ENCODE measurements at regions not wholly inside any gene's neighbourhood (a gene's known extent, or its start where the extent isn't known, plus 50 kb on each side); places are given as distances from the start of the nearest gene placed in this dataset.

DNA sequence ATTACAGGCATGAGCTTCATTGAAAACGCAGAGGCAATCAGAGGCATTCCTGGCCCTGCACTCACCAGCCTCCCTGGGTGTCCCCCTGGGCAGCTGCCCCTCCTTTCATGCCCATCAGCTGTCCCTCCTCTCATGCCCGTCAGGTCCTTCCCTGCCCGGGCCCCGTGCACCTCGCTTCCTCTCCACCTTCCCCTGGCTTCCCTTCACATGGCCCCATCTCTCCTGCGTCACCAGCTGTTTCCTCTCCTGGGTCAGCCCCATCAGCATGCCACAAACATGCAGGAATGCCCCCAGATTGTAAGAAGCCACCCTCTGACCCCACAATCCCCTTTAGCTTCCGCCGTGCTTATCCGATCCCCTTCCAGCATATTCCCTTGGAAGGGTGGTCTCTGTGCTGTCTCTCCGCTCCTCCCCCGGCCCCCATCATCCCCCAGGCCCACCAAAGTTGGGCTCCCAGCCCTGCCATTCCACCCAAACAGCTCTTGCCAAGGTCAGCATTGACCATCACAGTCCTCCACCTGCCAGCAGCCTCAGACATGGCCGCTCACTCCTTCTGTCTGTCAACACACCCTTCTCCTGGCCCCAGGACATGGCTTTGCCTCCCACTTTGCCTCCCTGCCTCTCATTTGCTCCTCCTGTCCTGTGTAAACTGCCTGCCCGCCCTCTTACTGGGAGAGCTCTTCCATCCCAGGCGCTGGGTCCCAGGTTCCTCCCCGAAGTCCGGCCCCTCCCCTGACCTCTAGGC, 98.6 kb upstream of the IER5L start:
- DNase-seq, result no peak

DNA sequence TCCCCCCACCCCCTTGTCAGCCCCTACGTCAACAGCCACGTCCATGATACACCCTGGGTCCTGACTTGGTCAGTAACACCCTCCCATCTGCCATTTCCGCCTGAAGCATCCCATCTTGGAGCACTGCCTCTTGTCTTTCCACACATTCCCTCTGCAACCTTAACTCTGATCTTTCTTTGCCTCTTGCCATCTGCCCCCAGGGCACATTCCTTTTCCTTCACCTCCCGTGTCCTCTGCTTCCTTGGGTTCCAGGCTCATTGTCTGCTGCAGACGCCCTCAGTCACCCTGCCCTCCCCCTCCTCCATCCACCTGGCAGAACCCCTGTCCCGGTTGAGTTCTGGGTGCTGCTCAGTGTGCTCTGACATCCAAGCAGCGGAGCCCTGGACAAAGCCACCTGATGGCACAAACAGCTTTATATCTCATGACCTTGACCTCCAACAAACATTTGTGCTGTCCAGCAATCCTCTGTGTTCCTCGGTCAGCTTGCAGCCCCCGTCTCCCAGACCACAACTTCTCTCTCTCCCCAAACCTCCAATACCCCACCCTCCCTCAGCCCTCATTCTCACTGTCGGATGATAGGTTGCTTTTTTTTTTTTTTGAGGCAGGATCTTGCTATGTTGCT, 97.7 kb upstream of the IER5L start:
- no peak for DNase-seq

DNA sequence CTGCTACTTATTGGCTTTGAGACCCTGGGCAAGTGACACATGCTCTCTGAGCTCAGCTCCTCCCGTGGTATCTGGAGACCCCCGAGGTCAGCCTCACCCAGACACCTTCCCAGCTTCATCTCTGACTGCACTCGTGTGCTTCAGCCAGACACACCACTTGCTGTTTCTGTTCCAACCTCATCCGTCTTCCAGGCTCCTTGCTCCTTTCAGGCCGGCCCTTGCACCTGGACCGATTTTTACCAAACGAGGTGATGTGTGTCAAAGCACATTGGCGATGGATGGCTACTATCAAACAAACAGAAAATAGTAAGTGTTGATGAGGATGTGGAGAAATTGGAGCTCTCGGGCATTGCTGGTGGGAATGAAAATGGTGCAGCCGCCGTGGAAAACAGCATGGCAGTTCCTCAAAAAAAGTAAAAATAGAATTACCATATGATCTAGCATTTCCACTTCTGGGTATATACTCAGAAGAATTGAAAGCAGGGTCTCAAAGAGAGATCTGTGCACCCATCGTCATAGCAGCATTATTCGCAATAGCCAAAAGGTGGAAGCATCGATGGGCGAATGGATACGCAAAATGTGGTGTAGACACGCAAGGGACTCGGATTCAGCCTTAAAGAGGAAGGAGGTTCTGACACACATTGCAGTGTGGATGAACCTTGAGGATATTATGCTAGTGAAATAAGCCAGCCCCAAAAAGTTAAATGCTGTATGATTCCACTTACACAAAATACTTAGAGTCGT, 96.1 kb upstream of the IER5L start:
- DNase-seq, result no peak

DNA sequence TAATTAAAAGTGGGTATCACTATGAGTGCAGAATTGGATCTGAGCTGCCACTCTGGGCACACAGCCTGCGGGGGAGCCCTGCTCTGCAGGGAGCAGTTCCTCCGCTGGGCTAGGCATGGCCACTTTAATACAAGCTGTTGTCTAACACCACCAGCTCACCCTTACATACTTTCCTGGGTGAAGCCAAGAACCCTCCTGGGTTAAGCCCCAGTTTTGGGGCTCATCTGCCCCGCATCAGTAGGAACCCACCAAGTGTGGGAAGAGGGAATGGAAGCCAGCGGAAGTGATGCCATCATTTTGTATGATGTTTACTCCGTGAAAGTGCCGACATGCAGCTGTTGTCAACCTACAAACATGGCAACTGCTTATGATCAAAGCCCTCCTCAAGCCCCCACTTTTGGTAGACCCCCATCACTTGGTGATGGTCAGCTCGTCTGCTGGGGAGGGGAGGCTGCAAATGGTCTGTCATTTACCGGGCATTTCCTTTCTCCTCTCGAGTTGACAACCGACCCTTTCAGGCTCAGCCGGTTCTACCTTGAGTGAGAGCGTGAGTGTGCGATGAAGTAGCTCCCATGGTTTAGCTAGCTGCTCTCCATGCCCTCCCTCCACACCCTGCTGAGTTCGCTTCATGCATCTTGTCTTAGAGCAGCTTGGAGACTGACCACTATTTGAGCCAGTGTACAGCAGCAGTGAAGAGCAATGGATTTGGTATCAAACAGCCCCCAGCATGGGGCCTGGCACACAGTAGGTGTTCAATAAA, 95.3 kb upstream of the IER5L start:
- no peak for DNase-seq

DNA sequence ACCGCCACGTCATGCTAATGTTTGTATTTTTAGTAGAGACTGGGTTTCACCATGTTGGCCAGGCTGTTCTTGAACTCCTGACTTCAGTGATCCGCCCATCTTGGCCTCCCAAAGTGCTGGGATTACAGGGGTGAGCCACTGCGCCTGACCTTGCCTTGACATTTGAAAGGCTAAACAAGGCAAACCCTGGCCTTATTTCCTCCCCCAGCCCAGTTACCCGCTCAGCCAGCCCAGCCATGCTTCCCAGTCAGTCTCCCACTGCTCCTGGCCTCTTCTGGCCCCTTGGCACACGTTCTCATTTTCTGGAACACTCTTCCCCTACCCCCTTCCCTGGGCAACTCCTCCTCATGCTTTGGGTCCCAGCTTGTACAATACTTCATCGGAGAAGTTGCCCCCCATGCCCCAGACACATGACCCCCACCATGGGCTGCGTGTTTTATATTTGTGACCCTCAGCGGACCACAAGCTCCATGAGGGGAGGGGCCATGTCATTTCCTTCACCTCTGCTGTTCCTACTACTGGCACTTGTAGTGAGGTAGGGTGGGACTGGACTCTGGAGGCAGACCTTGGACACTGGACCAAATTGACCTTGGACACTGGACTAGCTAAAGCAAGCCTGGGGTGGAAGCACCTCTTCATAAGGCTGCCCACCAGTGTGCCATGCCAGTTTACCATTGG, 94.4 kb upstream of the IER5L start:
- DNase-seq, result no peak

DNA sequence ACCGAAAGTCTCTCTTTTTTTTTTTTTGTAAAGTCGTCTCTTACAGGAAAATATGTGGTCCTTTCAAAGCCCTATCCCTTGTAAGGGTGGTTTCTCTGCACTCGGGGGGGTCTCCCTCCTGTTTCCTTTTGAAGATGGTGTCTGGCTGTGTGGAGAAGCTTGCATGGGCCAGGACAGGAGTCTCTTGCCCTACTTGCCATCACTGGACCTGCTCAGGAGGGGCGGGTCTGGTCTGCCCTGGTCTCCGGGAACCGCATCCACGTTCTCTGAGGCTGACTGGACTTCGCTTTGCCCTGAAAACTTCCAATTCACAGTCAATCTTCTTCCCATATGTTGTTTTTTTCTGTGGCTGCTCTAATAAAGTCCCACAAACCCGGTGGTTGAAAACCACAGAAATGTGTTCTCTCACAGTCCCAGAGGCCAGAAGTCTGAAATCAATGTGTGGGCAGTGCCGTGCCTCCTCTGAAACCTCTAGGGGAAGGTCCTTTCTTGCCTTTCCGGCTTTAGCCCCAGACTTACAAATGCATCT, 92.9 kb upstream of the IER5L start:
- no peak for DNase-seq

DNA sequence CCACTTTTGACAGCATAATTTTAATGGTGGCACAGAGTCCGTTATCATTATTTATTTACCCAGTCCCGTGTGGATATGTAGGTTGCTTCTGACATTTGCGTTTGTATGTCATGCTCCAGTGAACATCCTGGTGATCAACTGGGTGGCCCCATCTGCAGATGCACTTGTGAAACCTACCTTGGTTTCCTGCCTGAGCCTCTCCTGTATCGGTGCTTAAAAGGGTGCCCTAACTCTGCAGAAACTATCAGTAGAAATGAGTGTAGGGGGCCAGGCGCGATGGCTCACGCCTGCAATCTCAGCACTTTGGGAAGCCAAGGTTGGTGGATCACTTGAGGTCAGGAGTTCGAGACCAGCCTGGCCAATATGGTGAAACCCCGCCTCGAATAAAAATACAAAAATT, 92.1 kb upstream of the IER5L start:
- no peak for DNase-seq

DNA sequence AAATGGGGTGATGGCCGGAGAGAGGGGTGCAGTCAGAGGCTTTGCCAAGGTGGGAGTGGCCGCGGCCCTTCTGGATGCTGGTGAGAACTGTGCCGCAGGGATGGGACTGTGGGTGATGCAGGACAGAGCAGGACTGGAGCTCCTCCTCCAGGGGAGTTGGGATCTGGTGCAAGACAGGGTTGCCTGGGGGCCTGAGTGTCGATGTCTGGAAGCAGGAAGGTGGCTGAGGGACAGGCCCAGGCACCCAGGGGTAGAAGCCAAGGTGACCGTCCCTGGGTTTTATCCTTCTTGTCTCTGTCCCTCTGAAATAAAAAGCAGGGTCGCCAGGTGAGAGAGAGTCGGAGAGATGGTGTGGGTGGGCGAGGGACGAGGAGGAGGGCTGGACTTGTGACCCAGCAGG, 89.1 kb upstream of the IER5L start:
- no peak for DNase-seq

DNA sequence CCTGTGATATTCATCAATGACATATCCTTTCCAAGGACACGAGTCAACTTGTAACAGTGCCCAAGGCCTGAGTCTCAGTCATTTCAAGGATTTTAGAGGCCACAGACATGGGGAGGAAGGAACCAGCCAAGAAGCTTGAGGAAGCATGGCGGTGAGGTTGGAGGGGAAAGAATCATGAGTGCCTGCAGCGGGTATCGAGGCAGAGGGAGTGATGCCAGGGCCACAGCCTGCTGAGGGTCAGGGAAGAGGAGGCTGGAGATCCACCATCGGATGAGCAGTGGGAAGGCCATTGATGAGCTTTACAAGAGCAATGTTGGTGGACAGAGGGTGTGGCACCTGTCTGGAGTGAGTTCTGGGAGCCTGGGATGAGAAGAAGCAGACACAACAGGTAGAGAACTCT, 88.5 kb upstream of the IER5L start:
- DNase-seq, result no peak

DNA sequence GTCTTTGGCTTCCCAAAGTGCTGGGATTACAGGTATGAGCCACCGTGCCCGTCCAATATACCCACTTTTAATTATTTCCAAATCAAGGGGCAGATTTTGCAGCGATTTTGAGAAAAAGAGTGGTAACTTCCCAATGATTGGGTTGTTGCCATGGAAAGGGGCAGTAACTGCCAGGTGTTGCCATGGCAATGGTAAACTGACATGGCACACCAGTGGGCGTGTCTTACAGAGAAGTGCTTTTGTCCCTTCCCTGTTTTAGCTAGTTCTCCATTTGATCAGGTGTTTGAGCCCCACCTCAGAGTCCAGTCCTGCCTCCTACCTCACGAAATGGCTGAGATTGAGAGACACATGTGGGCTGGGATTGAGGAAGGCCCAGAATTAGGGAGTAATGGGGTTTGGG, 86.3 kb upstream of the IER5L start:
- no peak for DNase-seq

DNA sequence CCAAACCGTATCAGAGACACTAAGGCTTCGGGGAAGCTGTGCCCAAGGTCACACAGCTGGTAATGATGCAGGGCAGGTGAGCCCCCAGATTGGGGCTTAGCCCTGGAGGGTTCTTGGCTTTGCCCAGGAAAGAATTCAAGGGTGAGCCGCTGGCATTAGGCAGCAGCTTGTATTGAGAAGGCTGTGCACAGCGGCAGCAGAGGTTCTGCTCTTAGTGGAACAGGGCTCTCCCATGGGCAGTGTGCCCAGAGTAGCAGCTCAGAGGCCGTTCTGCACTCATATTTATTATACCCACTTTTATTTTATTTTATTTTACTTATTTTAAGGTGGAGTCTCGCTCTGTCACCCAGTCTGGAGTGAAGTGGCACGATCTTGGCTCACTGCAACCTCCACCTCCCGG, 85.8 kb upstream of the IER5L start:
- DNase-seq, result no peak

DNA sequence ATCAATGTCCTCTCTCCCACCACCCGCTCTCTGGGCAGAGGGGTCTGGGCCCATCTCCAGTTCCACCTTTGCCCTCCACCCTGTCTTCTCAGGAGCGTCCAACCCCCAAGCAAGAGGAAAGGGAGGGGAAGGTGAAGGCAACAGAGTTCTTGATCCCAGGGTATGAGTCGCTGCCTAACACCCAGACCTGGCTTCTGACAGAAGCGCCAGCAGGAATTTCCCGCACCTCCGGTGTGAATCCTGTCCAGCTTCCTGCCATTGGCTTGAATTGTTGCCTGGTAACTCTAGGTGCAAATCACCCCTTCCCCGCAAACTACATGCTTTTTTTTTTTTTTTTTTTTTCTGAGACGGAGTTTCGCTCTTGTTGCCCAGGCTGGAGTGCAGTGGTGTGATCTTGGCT, 84.2 kb upstream of the IER5L start:
- DNase-seq, result no peak

DNA sequence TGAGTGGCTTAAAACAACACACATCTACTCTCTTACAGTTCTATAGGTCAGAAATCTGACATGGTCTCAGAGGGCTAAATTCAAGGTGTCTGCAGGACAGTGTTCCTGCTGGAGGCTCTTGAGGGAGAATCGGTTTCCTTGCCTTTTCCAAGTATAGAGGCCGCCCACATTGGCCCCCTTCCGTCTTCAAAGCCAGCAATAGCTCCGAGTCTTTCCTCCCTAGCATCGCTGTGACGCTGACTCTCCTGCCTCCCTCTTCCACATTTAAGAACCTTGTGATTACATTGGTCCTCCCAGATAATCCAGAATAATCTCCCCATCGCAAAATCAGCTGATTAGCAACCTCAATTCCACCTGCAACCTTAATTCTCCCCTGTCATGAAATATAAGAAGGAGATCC, 81.3 kb upstream of the IER5L start:
- DNase-seq, result no peak

DNA sequence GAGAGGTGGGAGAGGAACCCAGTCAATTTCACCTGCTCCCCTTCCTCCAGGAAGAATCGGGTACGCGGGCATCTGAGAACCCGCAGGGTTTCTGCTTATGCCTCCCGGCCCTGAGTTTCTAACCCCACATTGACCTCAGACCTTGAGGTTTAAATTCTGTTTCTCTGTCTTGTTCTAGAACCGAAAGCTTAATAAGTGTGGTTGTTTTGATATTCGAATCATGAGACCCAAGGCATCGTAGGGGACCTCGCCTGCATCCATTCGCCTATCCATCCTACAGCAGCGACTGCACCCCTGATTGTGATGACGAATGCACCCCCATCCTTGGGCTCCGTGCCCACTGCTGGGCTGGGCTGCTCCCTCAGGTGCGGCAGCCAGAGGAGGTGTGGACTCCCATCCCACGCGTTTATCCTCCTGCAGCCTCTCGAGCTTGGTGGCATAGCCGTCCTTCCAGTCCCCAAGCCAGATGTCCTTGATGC, 80.8 kb upstream of the IER5L start:
- DNase-seq, result no peak

DNA sequence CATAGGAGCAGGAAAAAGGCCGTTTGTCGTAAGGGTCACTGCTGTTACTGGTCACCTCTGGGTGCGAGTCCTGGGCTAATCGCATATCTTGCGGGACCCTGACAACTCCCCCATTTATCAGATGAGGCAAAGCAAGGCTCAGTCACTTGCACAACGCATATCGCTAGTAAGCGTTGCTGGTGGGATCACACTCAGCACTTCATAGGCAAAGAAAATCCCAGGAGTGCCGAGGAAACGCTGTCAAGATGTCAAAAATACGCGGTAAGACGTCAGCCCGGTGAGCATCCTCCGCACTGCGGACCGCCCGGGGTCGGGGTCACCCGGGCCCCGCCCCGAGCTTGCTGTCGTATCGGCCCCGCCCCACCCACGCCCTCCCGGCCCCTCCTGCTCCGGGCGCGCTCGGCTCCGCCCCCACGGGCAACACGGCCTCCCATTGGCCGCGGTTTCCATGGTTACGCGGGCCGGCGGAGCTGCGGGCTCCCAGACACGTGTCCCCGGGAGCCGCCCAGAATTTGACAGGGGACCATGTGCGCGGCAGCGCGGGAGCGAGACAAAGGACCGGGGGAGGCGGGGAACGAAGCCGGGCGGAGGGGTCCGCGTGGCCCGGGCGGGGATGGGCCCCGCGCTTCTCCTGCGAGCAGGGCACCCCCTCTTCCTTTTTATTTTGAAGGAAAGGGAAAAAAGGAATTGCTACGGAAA, 80.2 kb upstream of the IER5L start:
- DNase-seq, result peak; percentile 91

DNA sequence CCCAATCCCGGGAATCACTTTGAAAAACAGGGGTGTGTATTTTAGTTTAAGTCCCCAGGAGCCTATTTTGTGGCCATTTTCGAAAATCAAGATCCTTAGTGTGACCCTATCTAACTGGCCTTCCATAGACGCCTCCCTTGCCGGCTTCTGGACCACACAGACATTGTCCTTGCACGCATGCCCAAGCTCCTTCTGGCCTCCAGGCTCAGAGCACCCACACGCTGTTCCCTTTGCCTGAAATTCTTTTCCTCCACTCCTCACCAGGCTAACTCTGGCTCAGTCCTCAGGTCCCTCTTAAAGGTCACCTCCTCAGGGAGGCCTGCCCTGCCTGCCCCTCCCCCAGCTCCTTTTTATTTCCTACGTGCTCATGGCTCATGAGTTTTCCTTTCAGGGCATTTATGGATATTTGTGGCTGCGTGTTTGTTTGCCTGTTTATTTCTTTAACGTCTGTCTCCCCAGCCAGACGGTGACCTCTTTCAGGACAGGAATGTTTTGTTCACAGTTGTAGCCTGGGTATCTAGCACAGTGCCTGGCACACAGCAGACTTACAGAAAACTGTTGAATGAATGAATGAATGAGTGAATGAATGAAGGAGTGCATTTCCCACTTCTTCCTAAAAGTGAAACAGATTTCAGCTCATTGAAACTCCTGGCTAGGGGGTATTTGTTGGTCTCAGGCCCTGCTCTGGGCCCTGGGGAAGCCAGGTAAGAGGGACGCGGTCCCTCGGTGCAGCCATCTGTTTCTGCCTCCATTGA, 79.1 kb upstream of the IER5L start:
- no peak for DNase-seq

DNA sequence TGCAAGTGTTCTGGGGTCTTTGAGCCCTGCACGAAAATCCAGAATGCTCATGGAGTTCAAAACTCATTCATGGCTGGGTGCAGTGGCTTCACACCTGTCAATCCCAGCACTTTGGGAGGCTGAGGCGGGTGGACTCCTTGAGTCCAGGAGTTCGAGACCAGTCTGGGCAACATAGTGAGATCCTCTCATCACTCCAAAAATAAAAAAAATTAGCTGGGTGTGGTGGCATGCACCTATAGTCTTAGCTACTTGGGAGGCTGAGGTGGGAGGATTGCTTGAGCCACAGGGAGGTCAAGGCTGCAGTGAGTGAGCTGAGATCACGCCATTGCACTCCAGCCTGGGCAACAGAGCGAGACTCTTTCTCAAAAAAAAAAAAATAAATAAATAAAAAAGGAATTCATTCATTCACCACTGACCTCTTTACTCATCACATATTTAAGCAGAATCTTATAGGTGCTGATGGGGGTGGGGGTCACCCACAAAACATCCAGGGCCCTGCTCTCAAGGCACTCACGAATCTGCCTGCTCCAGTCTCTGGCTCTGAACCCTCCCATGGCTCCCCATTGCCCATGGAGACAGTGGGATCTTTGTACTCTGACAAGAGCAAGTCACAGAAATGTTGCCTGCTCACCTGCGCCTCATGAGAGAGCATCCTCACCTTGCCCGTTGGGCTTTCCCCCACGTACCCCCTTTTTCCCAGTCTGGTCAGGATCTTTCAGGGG, 76.7 kb upstream of the IER5L start:
- DNase-seq, result no peak

DNA sequence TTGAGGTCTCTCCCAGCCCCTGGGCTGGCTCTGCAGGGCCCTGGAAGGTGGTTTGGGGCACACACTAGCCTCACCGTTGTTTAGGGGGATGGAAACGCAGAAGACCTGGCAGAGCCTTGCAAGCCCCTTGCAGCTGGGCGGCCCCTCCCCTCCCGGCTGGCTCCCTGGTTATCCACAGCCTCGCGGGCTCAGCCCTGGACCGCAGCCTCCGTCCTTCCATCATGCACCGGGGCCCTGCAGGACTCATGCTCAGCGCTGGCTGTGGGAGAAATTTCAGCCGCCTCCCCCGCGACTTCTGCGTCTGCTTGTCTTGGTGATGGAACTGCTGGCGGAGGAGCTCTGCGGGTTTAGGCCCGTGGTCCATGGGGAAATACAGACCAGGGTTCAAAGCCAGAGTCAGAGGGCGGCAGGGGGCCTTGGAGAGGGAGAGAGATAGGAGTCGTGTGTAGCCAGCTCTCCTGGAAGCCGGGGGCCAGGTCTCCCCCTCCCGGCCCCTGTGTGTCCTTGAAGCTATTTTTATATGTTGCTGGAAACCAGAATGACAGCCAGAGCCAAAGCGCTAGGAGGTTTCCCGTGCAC, 75.8 kb upstream of the IER5L start:
- peak; percentile 14 for DNase-seq

DNA sequence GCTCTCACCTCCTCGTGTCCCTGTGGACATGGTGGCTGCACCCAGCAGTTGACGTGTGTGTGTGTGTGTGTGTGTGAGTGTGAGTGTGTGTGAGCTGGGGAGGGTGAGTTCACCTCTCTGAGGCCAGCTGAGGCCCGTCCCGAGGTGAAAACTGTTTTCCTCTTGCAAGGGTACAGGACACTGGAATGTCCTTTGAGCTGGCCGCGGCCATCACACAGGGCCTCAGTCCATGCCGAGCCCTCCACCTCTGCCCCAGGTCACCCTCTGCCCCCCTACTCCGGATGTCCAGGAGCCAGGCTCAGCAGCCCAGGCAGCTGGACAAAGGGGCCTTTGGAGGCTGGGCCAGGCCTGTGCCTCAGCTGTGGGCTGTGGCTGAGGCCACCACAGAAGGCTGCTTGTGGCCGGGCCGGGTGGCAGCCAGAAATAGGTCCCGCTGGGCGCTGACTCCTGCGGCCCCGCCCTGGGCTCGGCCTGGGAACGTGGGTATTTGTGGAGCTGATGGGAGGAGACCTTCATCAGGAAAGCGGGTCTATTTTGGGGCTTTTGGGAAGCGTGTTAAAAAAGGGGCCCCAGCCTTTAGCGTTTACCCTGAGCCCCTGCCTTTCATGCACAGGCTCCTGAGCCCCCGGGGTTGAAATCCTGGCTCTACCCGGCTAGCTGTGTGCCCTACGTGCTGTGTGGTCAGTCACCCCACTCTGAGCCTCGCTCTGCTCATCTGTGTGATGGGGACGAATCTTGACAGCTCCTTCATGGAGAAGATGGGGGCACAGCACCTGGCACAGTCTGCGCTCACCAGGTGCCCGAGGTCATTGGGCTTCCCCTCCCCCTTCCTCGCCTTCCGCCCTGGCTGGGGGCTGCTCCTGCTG, 75.1 kb upstream of the IER5L start:
- peak; percentile 68 for DNase-seq

All from midbrain (tissue), 1 donor.